SK-N-DZ (cell line): ENCODE measurements at regions not wholly inside any gene's neighbourhood (a gene's known extent, or its start where the extent isn't known, plus 50 kb on each side); places are given as distances from the start of the nearest gene placed in this dataset.
A peak's percentile ranks its signal among the peaks of the same experiment; 100 is the strongest.

Experiments used
- DNase-seq: peaks from one replicate; pipeline ENCODE4 v3.0.0-alpha.2; 2015; ENCODE audit warnings: low spot score

GRCh38 chr4:108527723-108528122, 92.7 kb upstream of the RPL34 start:
- no peak for DNase-seq

- DNase-seq, result no peak
These were observed 99.6 kb upstream of the RPL34 start for GRCh38 chr4:108520807-108521206.

GRCh38 chr4:108519911-108520601, 100.3 kb upstream of the RPL34 start:
- DNase-seq, result no peak

GRCh38 chr4:108519208-108519833, 101.1 kb upstream of the RPL34 start:
- DNase-seq, result no peak

- DNase-seq, result peak; percentile 56
These were observed 107.5 kb upstream of the RPL34 start for GRCh38 chr4:108512615-108513505.

GRCh38 chr4:108511618-108512017, 108.8 kb upstream of the RPL34 start:
- no peak for DNase-seq

GRCh38 chr4:108502356-108502755, 118.0 kb upstream of the RPL34 start:
- no peak for DNase-seq

GRCh38 chr4:108498925-108499324, 121.5 kb upstream of the RPL34 start:
- no peak for DNase-seq

GRCh38 chr4:108493596-108493931, 126.8 kb upstream of the RPL34 start:
- no peak for DNase-seq

GRCh38 chr4:108492816-108493595, 127.4 kb upstream of the RPL34 start:
- DNase-seq, result peak; percentile 15

GRCh38 chr4:108488865-108489264, 131.5 kb upstream of the RPL34 start:
- no peak for DNase-seq

- no peak for DNase-seq
These were observed 134.3 kb upstream of the RPL34 start for GRCh38 chr4:108486046-108486445.

- DNase-seq, result no peak
These were observed 136.2 kb upstream of the RPL34 start for GRCh38 chr4:108484187-108484586.

- no peak for DNase-seq
These were observed 136.7 kb upstream of the RPL34 start for GRCh38 chr4:108483650-108484049.

GRCh38 chr4:108483079-108483478, 137.3 kb upstream of the RPL34 start:
- DNase-seq, result no peak

GRCh38 chr4:108480881-108481280, 139.5 kb upstream of the RPL34 start:
- no peak for DNase-seq

- no peak for DNase-seq
These were observed 142.8 kb upstream of the RPL34 start for GRCh38 chr4:108477527-108478108.

- peak; percentile 91 for DNase-seq
These were observed 147.1 kb upstream of the RPL34 start for GRCh38 chr4:108473163-108473720.

- no peak for DNase-seq
These were observed 153.2 kb upstream of the RPL34 start for GRCh38 chr4:108466936-108467902.
